GM12878 (cell line): ENCODE measurements at regions not wholly inside any gene's neighbourhood (a gene's known extent, or its start where the extent isn't known, plus 50 kb on each side); places are given as distances from the start of the nearest gene placed in this dataset.

Experiments
- ATAC-seq: fragments of 200-7000 bp; cut with Tn5 transposase; 3 replicates; pipeline ENCODE4 v1.9.1; 2020; ENCODE audit warnings: mild to moderate bottlenecking, moderate library complexity
- BruUV-seq: library from RNA; stranded (reverse); fragments of 400-500 nt; replicated peaks from 2 replicates; lab custom pipeline; 2021; lab: Mats Ljungman, UMichigan
- CTCF ChIA-PET: fragments of 300-600 bp; sonication (Branson Sonifier 250); formaldehyde crosslinking; extraction: SDS; loops from one replicate; lab custom pipeline; 2021; ENCODE audit warnings: inconsistent platforms; lab: Yijun Ruan, JAX
- POLR2A ChIA-PET: fragments of 350-600 bp; formaldehyde crosslinking; extraction: SDS; loops from one replicate; lab custom pipeline; 2021; ENCODE audit warnings: inconsistent platforms; lab: Charles Lee
- RAD21 ChIA-PET: fragments of 300-600 bp; sonication (Branson Sonifier 250); formaldehyde crosslinking; loops from one replicate; lab custom pipeline; 2023; ENCODE audit warnings: antibody characterized with exemption; ENCODE audit not compliant: unreplicated experiment; lab: Charles Lee
- SMC1A ChIA-PET: fragments of 300-600 bp; sonication (Branson Sonifier 250); formaldehyde crosslinking; loops from one replicate; lab custom pipeline; 2023; ENCODE audit not compliant: unreplicated experiment, uncharacterized antibody; lab: Charles Lee
- DNase-seq: peaks from one replicate; pipeline ENCODE4 v3.0.0-alpha.2; 2011; ENCODE audit warnings: low read depth, low spot score
- FAIRE-seq: peaks from 3 replicates; lab custom pipeline; 2011; peaks lifted over from hg19 to GRCh38; lab: Jason Lieb, UNC
- H2AFZ ChIP-seq: 2 replicates; pipeline ENCODE4 v1.6.0; 2011; ENCODE audit warnings: low read depth, low read length, control low read depth; ENCODE audit not compliant: control insufficient read depth
- H3K27ac ChIP-seq: 2 replicates; pipeline ENCODE4 v1.5.1; 2011; ENCODE audit warnings: control low read depth; ENCODE audit not compliant: control insufficient read depth, insufficient read depth
- H3K27me3 ChIP-seq, 2 experiments: replicated peaks in 1 of 2; 2 replicates each; pipeline versions ENCODE4 v1.6.0 to v1.6.1; 2011; ENCODE audit warnings: low read length in 1 of 2; ENCODE audit not compliant: control insufficient read depth in 2 of 2, insufficient read depth in 2 of 2
- H3K36me3 ChIP-seq, 2 experiments: 2 replicates each; pipeline ENCODE4 v1.5.1; 2011; ENCODE audit warnings: low read length in 1 of 2; ENCODE audit not compliant: control insufficient read depth in 2 of 2, insufficient read depth in 2 of 2
- H3K4me1 ChIP-seq: 2 replicates; pipeline ENCODE4 v1.6.1; 2011; ENCODE audit warnings: mild to moderate bottlenecking, low read length, moderate library complexity, mixed read lengths; ENCODE audit not compliant: control insufficient read depth, insufficient read depth
- H3K4me2 ChIP-seq: 2 replicates; pipeline ENCODE4 v1.6.0; 2011; ENCODE audit warnings: control low read depth; ENCODE audit not compliant: control insufficient read depth, insufficient read depth
- H3K4me3 ChIP-seq: fragments of 200-600 bp; sonication (generic); 2 replicates; pipeline ENCODE4 v1.5.1; 2016
- H3K79me2 ChIP-seq: 2 replicates; pipeline ENCODE4 v1.6.0; 2011; ENCODE audit warnings: low read length; ENCODE audit not compliant: control insufficient read depth, insufficient read depth
- H3K9ac ChIP-seq: 2 replicates; pipeline ENCODE4 v1.8.0; 2011; ENCODE audit warnings: low read length, control low read depth, mixed read lengths; ENCODE audit not compliant: control insufficient read depth, insufficient read depth
- H3K9me3 ChIP-seq: replicated peaks from 3 replicates; pipeline ENCODE4 v1.5.1; 2011; ENCODE audit warnings: mild to moderate bottlenecking, low read length; ENCODE audit not compliant: control insufficient read depth, insufficient read depth
- H4K20me1 ChIP-seq: 2 replicates; pipeline ENCODE4 v1.6.0; 2011; ENCODE audit not compliant: control insufficient read depth, insufficient read depth
- FOS ChIP-seq: IDR thresholded peaks from 3 replicates; pipeline ENCODE4 v1.6.1; 2011; ENCODE audit warnings: borderline replicate concordance; ENCODE audit not compliant: insufficient read length; ENCODE audit errors: extremely low read depth
- MTA3 ChIP-seq: IDR thresholded peaks from 2 replicates; pipeline ENCODE4 v1.6.1; 2012; ENCODE audit warnings: low read length, inconsistent platforms, borderline replicate concordance
- POU2F2 ChIP-seq: IDR thresholded peaks from 3 replicates; pipeline ENCODE4 v1.6.1; 2011; ENCODE audit warnings: low read depth, mild to moderate bottlenecking, low read length, borderline replicate concordance
- RCOR1 ChIP-seq: conservative IDR thresholded peaks from 2 replicates; pipeline ENCODE4 v1.6.1; 2012; ENCODE audit warnings: low read depth, low read length, improper control_type of control experiment
- SPI1 ChIP-seq: IDR thresholded peaks from 2 replicates; pipeline ENCODE4 v1.6.1; 2011; ENCODE audit warnings: low read depth, mild to moderate bottlenecking, low read length, moderate library complexity, borderline replicate concordance; ENCODE audit not compliant: insufficient read depth
- STAT3 ChIP-seq: IDR thresholded peaks from 2 replicates; pipeline ENCODE4 v1.6.1; 2011; ENCODE audit warnings: low read depth, low read length, improper control_type of control experiment
- YBX1 ChIP-seq: fragments of 450-650 bp; IDR thresholded peaks from 2 replicates; pipeline ENCODE4 v1.6.1; 2016; ENCODE audit warnings: antibody characterized with exemption
- WGBS: methylation state at CpG from one replicate; pipeline ENCODE4 v1.1.6; 2016; ENCODE audit warnings: low lambda C conversion rate; ENCODE audit not compliant: insufficient replicate concordance, insufficient coverage; ENCODE audit errors: missing lambda C conversion rate; 5-methylcytosine and 5-hydroxymethylcytosine counted together
- in situ Hi-C: fragments of 300-500 bp; cut with MboI; formaldehyde crosslinking; loops from 9 replicates; pipeline ENCODE4 v1.14.3; 2018; ENCODE audit warnings: mixed read lengths
- intact Hi-C: fragments of 100-400 bp; cut with micrococcal nuclease; formaldehyde crosslinking; loops from one replicate; pipeline ENCODE4 v1.14.2; 2022; ENCODE audit not compliant: unreplicated experiment

DNA sequence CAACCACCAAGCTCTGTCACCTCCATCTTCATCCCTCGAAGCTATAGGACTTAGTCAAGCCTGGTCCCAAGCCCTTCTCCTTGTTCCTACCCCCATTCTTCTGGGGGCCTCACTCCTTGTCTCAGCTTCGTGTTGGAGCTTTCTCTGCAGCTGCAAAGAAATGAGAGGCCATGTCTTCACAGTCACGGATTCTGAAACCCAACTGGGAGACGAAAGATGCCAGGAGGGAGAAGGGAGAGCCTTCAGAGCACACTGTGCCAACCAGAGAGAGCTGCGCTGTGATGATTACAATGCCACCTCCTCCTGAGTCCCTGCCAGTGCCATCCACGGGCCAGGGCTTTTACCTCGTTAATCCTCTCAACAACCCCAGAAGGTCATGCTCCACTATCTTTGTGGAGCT is 469.3 kb downstream of the TBC1D22A start:
- H3K9ac ChIP-seq: no peak overlapping the region
- CTCF ChIA-PET: no interaction called here
- no peak for FAIRE-seq
- SMC1A ChIA-PET: no interaction called here
- POLR2A ChIA-PET: no interaction called here
- TF ChIP-seq FOS (no peak), SPI1 (no peak), YBX1 (no peak)
- TF ChIP-seq, all 136 proteins: peak for 0
- no peaks in the 10 kb centered on the region for H3K79me2 ChIP-seq
- no peaks in the 10 kb centered on the region for H3K36me3 ChIP-seq
- intact Hi-C loops: no loop called here
- no TSS peak for BruUV-seq
- RAD21 ChIA-PET: no interaction called here
- in situ Hi-C loops: no loop called here
- WGBS: 18% methylated on average over 7 of the region's 7 CpGs
- no peak overlapping the region for H3K4me2 ChIP-seq
- ATAC-seq: no peak
- H4K20me1 ChIP-seq: no peaks in the 10 kb centered on the region
- DNase-seq: no peak
- no peak overlapping the region for H3K4me3 ChIP-seq
- H3K27ac ChIP-seq: no peak overlapping the region
- H3K27me3 ChIP-seq: no peaks in the 10 kb centered on the region
- H3K9me3 ChIP-seq: no peaks in the 10 kb centered on the region; the same call in 2 of the 3 replicates
- no peak overlapping the region for H2AFZ ChIP-seq
- H3K4me1 ChIP-seq: no peaks in the 10 kb centered on the region

GRCh38 chr22:47230741-47231140 is 468.3 kb downstream of the TBC1D22A start:
- Histone ChIP-seq H3K36me3 (no peaks in the 10 kb centered on the region), H3K79me2 (no peaks in the 10 kb centered on the region), H3K27ac (no peak overlapping the region), H2AFZ (no peak overlapping the region), H3K4me2 (no peak overlapping the region), H3K4me1 (no peaks in the 10 kb centered on the region), H3K9ac (no peak overlapping the region)
- CTCF ChIA-PET: no interaction called here
- BruUV-seq: no TSS peak
- SMC1A ChIA-PET: no interaction called here
- POLR2A ChIA-PET: no interaction called here
- 77% methylated on average over 5 of the region's 5 CpGs for WGBS
- no peak for FAIRE-seq
- TF ChIP-seq STAT3 (no peak), RCOR1 (no peak), POU2F2 (no peak), MTA3 (no peak)
- TF ChIP-seq, all 136 proteins: peak for 0
- H3K4me3 ChIP-seq: no peak overlapping the region
- no peak for ATAC-seq
- DNase-seq: no peak
- no peaks in the 10 kb centered on the region; the same call in 2 of the 3 replicates for H3K9me3 ChIP-seq
- in situ Hi-C loops: no loop called here
- RAD21 ChIA-PET: no interaction called here
- H4K20me1 ChIP-seq: no peaks in the 10 kb centered on the region
- no peaks in the 10 kb centered on the region for H3K27me3 ChIP-seq
- intact Hi-C loops: no loop called here
